OCI-LY7 (cell line): ENCODE measurements at regions not wholly inside any gene's neighbourhood (a gene's known extent, or its start where the extent isn't known, plus 50 kb on each side); places are given as distances from the start of the nearest gene placed in this dataset.

ENCODE experiments used
- BruUV-seq: library from RNA; stranded (reverse); fragments of 400-500 nt; replicated peaks from 2 replicates; lab custom pipeline; 2021; lab: Mats Ljungman, UMichigan
- CTCF ChIA-PET: fragments of 300-600 bp; sonication (Branson Sonifier 250); formaldehyde crosslinking; loops from one replicate; lab custom pipeline; 2022; ENCODE audit warnings: antibody characterized with exemption; ENCODE audit not compliant: unreplicated experiment; lab: Charles Lee
- POLR2A ChIA-PET: fragments of 300-600 bp; sonication (Branson Sonifier 250); formaldehyde crosslinking; loops from one replicate; lab custom pipeline; 2022; ENCODE audit warnings: antibody characterized with exemption; lab: Charles Lee
- DNase-seq: peaks from one replicate; pipeline ENCODE4 v3.0.0-alpha.2; 2015; ENCODE audit warnings: low spot score
- H2AFZ ChIP-seq: fragments of 200-600 bp; sonication (generic), shearing (Covaris generic); 2 replicates; pipeline ENCODE4 v1.6.1; 2014; ENCODE audit warnings: mild to moderate bottlenecking, antibody characterized with exemption, low read length, moderate library complexity
- H3K27ac ChIP-seq: fragments of 200-600 bp; sonication (generic); 2 replicates; pipeline ENCODE4 v1.5.1; 2014; ENCODE audit warnings: mixed run types, low read depth, mild to moderate bottlenecking, moderate library complexity, low read length, inconsistent platforms; ENCODE audit not compliant: poor library complexity, severe bottlenecking
- H3K36me3 ChIP-seq: fragments of 200-600 bp; sonication (generic); 2 replicates; pipeline ENCODE4 v1.6.1; 2014; ENCODE audit warnings: mild to moderate bottlenecking, antibody characterized with exemption, low read length, moderate library complexity, mixed read lengths; ENCODE audit not compliant: insufficient read depth
- H3K4me1 ChIP-seq: fragments of 200-600 bp; sonication (generic); 2 replicates; pipeline ENCODE4 v1.5.1; 2014; ENCODE audit warnings: mild to moderate bottlenecking, low read length; ENCODE audit not compliant: insufficient read depth, poor library complexity, severe bottlenecking
- H3K4me2 ChIP-seq: fragments of 200-600 bp; sonication (generic); 2 replicates; pipeline ENCODE4 v1.6.1; 2014; ENCODE audit warnings: mild to moderate bottlenecking, low read length
- H3K4me3 ChIP-seq: fragments of 200-600 bp; sonication (generic); 2 replicates; pipeline ENCODE4 v1.5.1; 2014; ENCODE audit warnings: mild to moderate bottlenecking, low read depth, low read length; ENCODE audit not compliant: poor library complexity, severe bottlenecking
- H3K79me2 ChIP-seq: fragments of 200-600 bp; sonication (generic); 2 replicates; pipeline ENCODE4 v1.6.1; 2016; ENCODE audit warnings: low read depth, mild to moderate bottlenecking, low read length, moderate library complexity, mixed read lengths; ENCODE audit not compliant: insufficient read depth
- H3K9me2 ChIP-seq: fragments of 200-600 bp; sonication (generic); 2 replicates; pipeline ENCODE4 v1.6.1; 2016; ENCODE audit warnings: mild to moderate bottlenecking, low read length, mixed read lengths; ENCODE audit not compliant: insufficient read depth
- H3K9me3 ChIP-seq: fragments of 200-600 bp; sonication (generic); 2 replicates; pipeline ENCODE4 v1.6.1; 2014; ENCODE audit warnings: mild to moderate bottlenecking, mixed run types, low read length, mixed read lengths
- H4K20me1 ChIP-seq: fragments of 200-600 bp; sonication (generic); 2 replicates; pipeline ENCODE4 v1.6.1; 2014; ENCODE audit warnings: mild to moderate bottlenecking, antibody characterized with exemption, low read length, moderate library complexity, mixed read lengths; ENCODE audit not compliant: insufficient read depth
- CTCF ChIP-seq: fragments of 200-600 bp; sonication (generic); conservative IDR thresholded peaks from 2 replicates; pipeline ENCODE4 v1.5.1; 2014; ENCODE audit warnings: mild to moderate bottlenecking, antibody characterized with exemption, low read length, moderate library complexity, mixed read lengths
- EZH2phosphoT487 ChIP-seq: fragments of 200-600 bp; sonication (generic); IDR thresholded peaks from 2 replicates; pipeline ENCODE4 v1.6.1; 2018; ENCODE audit warnings: low read depth, borderline replicate concordance, mild to moderate bottlenecking, mixed run types, antibody characterized with exemption, low read length, moderate library complexity, mixed read lengths
- intact Hi-C: fragments of 100-400 bp; cut with micrococcal nuclease; formaldehyde crosslinking; loops from one replicate; pipeline ENCODE4 v1.10.0; 2022; ENCODE audit not compliant: unreplicated experiment

- Histone ChIP-seq H3K36me3 (no peaks in the 10 kb centered on the region), H4K20me1 (no peaks in the 10 kb centered on the region), H3K4me2 (no peak overlapping the region), H3K79me2 (no peaks in the 10 kb centered on the region), H3K4me1 (no peaks in the 10 kb centered on the region), H2AFZ (no peak overlapping the region), H3K9me3 (no peaks in the 10 kb centered on the region), H3K9me2 (no peaks in the 10 kb centered on the region), H3K27ac (no peak overlapping the region), H3K4me3 (no peak overlapping the region)
- DNase-seq, result no peak
- intact Hi-C loops, result no loop called here
- TF ChIP-seq CTCF (no peak), EZH2phosphoT487 (no peak)
- CTCF ChIA-PET, result no interaction called here
- POLR2A ChIA-PET, result no interaction called here
- BruUV-seq, result no TSS peak
Measured at GRCh38 chr17:73847952-73848351, 203.7 kb upstream of the SDK2 start.

- ChIA-PET POLR2A (no interaction called here), CTCF (no interaction called here)
- TF ChIP-seq EZH2phosphoT487, result no peak
- TF ChIP-seq CTCF, result no peak
- BruUV-seq, result no TSS peak
- H3K36me3 ChIP-seq, result no peaks in the 10 kb centered on the region
- DNase-seq, result no peak
- intact Hi-C loops, result no loop called here
- no peak overlapping the region for H3K4me3 ChIP-seq
- no peak overlapping the region for H3K27ac ChIP-seq
- no peak overlapping the region for H3K4me2 ChIP-seq
- no peak overlapping the region for H2AFZ ChIP-seq
- no peaks in the 10 kb centered on the region for H4K20me1 ChIP-seq
- H3K79me2 ChIP-seq, result no peaks in the 10 kb centered on the region
- no peaks in the 10 kb centered on the region for H3K4me1 ChIP-seq
- H3K9me2 ChIP-seq, result no peaks in the 10 kb centered on the region
- H3K9me3 ChIP-seq, result no peaks in the 10 kb centered on the region
Measured at GRCh38 chr17:73850426-73850825, 206.2 kb upstream of the SDK2 start.

- intact Hi-C loops, result no loop called here
- Histone ChIP-seq H3K9me2 (no peaks in the 10 kb centered on the region), H3K9me3 (no peaks in the 10 kb centered on the region), H3K79me2 (no peaks in the 10 kb centered on the region), H2AFZ (no peak overlapping the region), H4K20me1 (no peaks in the 10 kb centered on the region), H3K4me1 (no peaks in the 10 kb centered on the region), H3K36me3 (no peaks in the 10 kb centered on the region), H3K4me2 (no peak overlapping the region), H3K27ac (no peak overlapping the region), H3K4me3 (no peak overlapping the region)
- ChIA-PET POLR2A (no interaction called here), CTCF (no interaction called here)
- TF ChIP-seq CTCF (no peak), EZH2phosphoT487 (no peak)
- no peak for DNase-seq
- BruUV-seq, result no TSS peak
Measured at GRCh38 chr17:73851091-73851490, 206.8 kb upstream of the SDK2 start.
